ENCODE measurements at regions not wholly inside any gene's neighbourhood (a gene's known extent, or its start where the extent isn't known, plus 50 kb on each side); places are given as distances from the start of the nearest gene placed in this dataset.

- H3K9me3 ChIP-seq (replicated peaks in 1 of 3): no peaks in the 10 kb centered on the region
- H3K27me3 ChIP-seq: no peaks in the 10 kb centered on the region
- H3K4me3 ChIP-seq: no peak overlapping the region
- intact Hi-C loops (cut with DNase I): no loop called here
- TF ChIP-seq CTCF (IDR thresholded peaks at IDR 0.05): no peak
- TF ChIP-seq POLR2A (IDR thresholded peaks at IDR 0.05): no peak
- 71 to 80% (median 74%) methylated on average over 3 of the region's 3 CpGs for WGBS, 4 donors
- no peak for DNase-seq
- no peak overlapping the region for H3K27ac ChIP-seq
- no peaks in the 10 kb centered on the region for H3K36me3 ChIP-seq (replicated peaks in 1 of 2)
- H3K4me1 ChIP-seq (replicated peaks in 1 of 2): no peaks in the 10 kb centered on the region
These were observed 106.1 kb upstream of the C7orf33 start for GRCh38 chr7:148484486-148484885.

GRCh38 chr7:148485618-148486017 is 104.9 kb upstream of the C7orf33 start:
- intact Hi-C loops (cut with DNase I): no loop called here
- DNase-seq: no peak
- 39 to 48% (median 41%) methylated on average over 3 of the region's 3 CpGs for WGBS, 4 donors
- Histone ChIP-seq H3K4me3 (no peak overlapping the region), H3K36me3 (replicated peaks in 1 of 2) (no peaks in the 10 kb centered on the region), H3K4me1 (replicated peaks in 1 of 2) (no peaks in the 10 kb centered on the region), H3K9me3 (replicated peaks in 1 of 3) (no peaks in the 10 kb centered on the region), H3K27me3 (no peaks in the 10 kb centered on the region), H3K27ac (no peak overlapping the region)
- no peak for TF ChIP-seq POLR2A (IDR thresholded peaks at IDR 0.05)
- no peak for TF ChIP-seq CTCF (IDR thresholded peaks at IDR 0.05)

- TF ChIP-seq CTCF (IDR thresholded peaks at IDR 0.05) (no peak), POLR2A (IDR thresholded peaks at IDR 0.05) (no peak)
- no peak for DNase-seq
- no peaks in the 10 kb centered on the region for H3K27me3 ChIP-seq
- intact Hi-C loops (cut with DNase I): no loop called here
- H3K36me3 ChIP-seq (replicated peaks in 1 of 2): no peaks in the 10 kb centered on the region
- H3K27ac ChIP-seq: no peak overlapping the region
- H3K4me1 ChIP-seq (replicated peaks in 1 of 2): no peaks in the 10 kb centered on the region
- WGBS, 4 donors: 91 to 95% (median 93%) methylated on average over 7 of the region's 7 CpGs
- H3K9me3 ChIP-seq (replicated peaks in 1 of 3): no peaks in the 10 kb centered on the region
- no peak overlapping the region for H3K4me3 ChIP-seq
These were observed 103.6 kb upstream of the C7orf33 start for GRCh38 chr7:148486937-148487336.

- TF ChIP-seq POLR2A (IDR thresholded peaks at IDR 0.05): no peak
- TF ChIP-seq CTCF (IDR thresholded peaks at IDR 0.05): no peak
- Histone ChIP-seq H3K4me1 (replicated peaks in 1 of 2) (no peaks in the 10 kb centered on the region), H3K36me3 (replicated peaks in 1 of 2) (no peaks in the 10 kb centered on the region), H3K27me3 (no peaks in the 10 kb centered on the region), H3K27ac (no peak overlapping the region), H3K9me3 (replicated peaks in 1 of 3) (no peaks in the 10 kb centered on the region), H3K4me3 (no peak overlapping the region)
- intact Hi-C loops (cut with DNase I): no loop called here
- no peak for DNase-seq
- WGBS, 4 donors: 66 to 83% (median 72%) methylated on average over 4 of the region's 4 CpGs
These were observed 102.7 kb upstream of the C7orf33 start for GRCh38 chr7:148487912-148488311.

All from adrenal gland (tissue), 9 donors.